ENCODE measurements at regions not wholly inside any gene's neighbourhood (a gene's known extent, or its start where the extent isn't known, plus 50 kb on each side); places are given as distances from the start of the nearest gene placed in this dataset.
"Not testable (repeated sequence)": the region's sequence is repeated elsewhere in the genome, so short reads cannot be mapped to it uniquely, and the experiment has no call there.

DNA sequence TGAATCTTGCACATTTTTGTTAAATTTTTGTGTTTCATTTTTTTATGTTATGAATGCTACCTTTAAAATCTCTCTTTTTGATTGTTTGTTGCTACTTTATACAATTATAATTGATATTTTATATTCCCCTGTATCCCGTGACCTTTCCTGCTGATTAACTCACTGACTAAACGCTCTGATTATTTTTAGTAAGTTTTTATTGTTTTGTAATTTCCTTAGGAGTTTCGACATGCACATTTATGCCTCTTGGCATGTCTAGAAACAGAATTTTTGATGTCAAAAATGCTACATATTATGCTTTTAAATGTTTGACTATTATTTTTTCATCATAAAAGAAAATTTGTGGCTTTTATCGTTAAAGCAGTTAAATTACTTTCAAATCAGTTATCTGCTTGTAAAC is 1131.6 kb upstream of the TMEFF2 start:
- DNase-seq (ENCODE audit: low spot score) = no peak

DNA sequence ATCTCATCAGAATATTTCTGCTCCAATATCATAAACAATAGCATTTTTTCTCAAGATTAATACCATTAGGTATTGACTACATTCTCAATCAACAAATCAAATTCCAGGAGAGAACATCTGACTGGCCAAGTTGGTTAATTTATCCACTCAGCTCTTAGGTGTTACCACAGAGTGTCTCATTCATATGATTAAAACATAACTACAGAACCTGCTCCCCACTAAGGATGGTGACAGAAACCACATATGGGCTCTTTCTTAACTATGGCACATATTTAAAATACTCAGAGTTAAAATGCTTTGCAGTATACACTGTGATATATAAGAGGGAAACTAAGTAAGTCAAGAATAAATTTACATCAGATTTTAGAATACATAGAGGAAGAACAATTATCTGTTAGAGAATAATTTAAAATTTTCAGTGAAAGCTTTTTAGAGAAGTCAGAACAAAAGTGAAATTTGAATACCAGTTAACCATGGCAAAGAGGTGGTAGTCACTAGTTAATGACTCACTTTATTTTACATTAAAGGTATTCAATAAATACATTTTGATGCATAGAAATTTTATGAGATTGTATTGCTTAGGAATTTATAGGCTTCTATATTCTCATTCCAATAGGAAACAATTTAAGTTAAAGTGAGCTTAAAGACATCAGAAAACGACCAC is 1120.8 kb upstream of the TMEFF2 start:
- no peak for DNase-seq (ENCODE audit: low spot score)

DNA sequence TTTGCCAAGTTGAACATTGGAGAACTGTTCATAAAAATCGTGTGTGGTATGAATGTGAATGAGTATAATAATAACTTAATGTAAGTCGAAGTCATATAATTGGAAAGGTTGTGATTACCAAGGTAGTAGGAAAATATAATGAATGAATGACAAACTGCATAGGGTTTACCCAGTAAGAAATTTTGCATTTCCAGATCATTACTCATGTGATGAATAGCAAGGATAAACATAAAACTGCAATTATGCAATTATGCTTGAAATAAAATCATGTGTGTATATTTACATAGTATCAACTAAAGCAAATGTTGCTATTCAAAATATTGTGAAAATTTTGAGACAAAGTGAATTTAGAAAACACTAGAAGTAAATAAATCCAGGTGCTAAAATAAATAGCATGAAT is 1108.7 kb upstream of the TMEFF2 start:
- DNase-seq (ENCODE audit: low spot score) = no peak

DNA sequence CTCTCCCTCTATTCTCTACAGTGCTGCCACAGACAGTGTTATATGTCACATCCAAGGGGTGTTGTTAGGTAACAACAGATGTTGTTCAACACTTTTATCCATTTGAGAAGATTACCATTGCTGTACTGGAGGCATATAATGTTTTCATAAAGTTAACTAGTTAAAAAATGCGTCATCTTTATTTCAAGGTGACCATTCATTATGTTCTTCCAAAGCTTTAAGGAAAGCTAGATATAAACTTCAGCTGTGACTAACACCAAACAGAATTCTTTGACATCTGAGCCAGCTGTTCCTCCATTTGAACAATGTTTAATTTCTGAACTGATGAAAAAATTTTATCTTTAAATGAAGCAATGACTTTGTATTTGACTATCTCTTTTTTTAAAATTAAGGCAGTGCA is 1099.6 kb upstream of the TMEFF2 start:
- DNase-seq (ENCODE audit: low spot score) = no peak

DNA sequence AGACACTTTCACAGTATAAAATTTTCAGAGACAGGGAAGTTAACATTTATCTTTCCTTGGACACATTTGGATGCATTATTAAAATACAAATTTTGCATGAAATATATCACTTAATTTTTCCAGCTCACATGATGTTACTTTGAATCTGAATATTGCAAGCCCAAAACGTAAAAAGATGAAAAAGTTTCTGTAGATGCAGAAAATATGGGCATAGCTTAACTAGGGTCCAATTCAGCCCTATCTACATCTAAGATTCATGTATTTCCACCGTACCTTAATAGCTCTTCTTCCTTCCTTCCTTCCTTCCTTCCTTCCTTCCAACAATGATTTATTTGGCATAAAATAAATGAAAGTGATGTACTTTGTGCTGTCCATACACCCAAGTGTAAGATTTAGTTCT is 1084.6 kb upstream of the TMEFF2 start:
- no peak for DNase-seq (ENCODE audit: low spot score)

- no peak for DNase-seq (ENCODE audit: low spot score)
Observed at GRCh38 chr2:193276988-193277387, 1082.3 kb upstream of the TMEFF2 start.

GRCh38 chr2:193276560-193276959 is 1081.8 kb upstream of the TMEFF2 start:
- no peak for DNase-seq (ENCODE audit: low spot score)

GRCh38 chr2:193276069-193276468 is 1081.3 kb upstream of the TMEFF2 start:
- no peak for DNase-seq (ENCODE audit: low spot score)

DNA sequence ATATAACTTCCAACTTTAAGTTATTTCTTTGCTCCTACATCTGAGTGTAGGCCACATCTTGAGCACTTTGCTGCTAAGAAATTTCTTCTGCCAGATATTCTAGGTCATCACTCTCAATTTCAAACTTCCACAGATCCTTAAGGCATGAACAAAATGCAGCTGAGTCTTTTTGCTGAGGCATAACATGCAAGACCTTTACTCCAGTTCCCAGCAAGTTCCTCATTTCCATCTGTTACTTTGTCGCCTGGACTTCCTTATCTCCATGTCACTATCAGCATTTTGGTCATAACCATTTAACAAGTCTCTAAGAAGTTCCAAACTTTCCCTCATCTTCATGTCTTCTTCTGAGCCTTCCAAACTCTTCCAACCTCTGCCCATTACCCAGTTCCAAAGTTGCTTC is 1077.3 kb upstream of the TMEFF2 start:
- DNase-seq (ENCODE audit: low spot score) = no peak

DNA sequence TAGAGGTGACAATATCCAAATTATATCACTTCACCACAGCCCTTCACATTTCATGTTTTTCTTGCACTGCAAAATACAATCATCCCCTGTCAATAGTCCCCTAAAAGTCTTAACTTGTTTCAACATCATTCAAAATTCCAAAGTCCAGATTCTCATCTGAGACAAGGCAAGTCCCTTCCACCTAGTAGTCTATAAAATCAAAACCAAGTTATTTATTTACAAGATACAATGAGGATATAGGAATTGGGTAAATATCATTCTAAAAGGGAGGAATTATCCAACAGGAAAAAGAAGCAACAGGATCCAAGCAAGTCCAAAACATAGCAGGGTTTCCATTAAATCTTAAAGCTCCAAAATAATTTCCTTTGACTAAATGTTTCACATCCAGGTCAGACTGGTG is 1076.1 kb upstream of the TMEFF2 start:
- DNase-seq (ENCODE audit: low spot score) = no peak

- DNase-seq (ENCODE audit: low spot score) = no peak
Observed at GRCh38 chr2:193267496-193268002, 1072.8 kb upstream of the TMEFF2 start.

DNA sequence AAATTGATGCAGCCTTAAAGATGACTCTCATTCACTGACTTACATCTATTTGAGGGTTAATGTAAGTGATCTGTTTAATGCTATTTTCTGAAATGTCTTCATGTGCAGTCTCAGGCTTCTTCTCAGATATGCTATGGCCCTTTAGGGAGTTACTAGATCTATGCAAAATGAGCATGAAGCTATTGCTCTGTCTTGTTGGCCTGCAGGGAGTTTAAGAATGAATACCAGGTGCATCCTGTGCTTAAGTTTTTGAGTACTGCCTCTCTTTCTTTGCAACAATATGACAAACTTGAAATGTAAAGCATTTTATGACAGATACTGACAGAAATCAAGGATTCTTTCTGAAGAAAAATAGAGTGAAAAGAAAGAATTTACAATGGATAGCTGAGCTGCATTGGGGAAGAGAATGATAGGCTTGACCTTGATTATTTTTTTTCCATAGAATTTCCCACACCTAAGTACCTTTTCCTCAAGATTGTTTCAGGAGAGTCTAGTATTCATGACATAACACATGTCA is 1058.3 kb upstream of the TMEFF2 start:
- DNase-seq (ENCODE audit: low spot score) = no peak

GRCh38 chr2:193251909-193252308 is 1057.2 kb upstream of the TMEFF2 start:
- no peak for DNase-seq (ENCODE audit: low spot score)

DNA sequence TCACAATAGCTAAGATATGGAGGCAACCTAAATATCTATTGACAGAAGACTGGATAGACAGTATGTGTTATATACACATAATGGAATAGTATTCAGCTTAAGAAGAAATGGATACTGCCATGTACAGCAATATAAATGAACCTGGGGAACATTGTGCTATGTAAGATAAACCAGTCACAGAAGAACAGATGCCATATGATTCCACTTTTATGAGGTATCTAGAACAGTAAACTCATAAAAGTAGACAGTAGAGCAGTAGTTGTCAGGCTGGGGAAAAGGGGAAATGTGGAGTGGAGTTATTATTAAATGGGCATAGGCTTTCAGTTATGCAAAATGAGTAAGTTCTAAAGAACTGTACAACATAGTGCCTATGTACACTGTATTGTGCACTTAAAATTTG is 1055.7 kb upstream of the TMEFF2 start:
- no peak for DNase-seq (ENCODE audit: low spot score)

GRCh38 chr2:193240752-193241151 is 1046.0 kb upstream of the TMEFF2 start:
- no peak for DNase-seq (ENCODE audit: low spot score)

GRCh38 chr2:193231634-193232033 is 1036.9 kb upstream of the TMEFF2 start:
- no peak for DNase-seq (ENCODE audit: low spot score)

DNA sequence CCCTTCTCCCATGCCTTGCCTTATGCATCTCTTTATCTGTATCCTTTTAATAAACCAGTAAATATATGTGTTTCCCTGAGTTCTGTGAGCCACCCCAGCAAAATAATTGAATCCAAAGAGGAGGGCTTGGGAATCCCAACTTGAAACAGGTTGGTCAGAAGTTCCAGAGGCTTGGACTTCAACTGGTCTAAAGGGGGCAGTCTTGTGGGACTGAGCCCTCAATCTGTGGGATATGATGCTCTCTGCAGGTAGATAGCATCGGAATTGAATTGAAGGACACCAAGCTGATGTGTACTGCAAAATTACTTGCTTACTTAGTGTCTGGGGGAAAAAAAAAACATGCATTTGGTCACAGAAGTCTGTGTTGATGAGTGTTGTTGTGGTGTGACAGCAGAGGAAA is 1033.5 kb upstream of the TMEFF2 start:
- DNase-seq (ENCODE audit: low spot score) = no peak

- no peak for DNase-seq (ENCODE audit: low spot score)
Observed at GRCh38 chr2:193222454-193222853, 1027.7 kb upstream of the TMEFF2 start.

DNA sequence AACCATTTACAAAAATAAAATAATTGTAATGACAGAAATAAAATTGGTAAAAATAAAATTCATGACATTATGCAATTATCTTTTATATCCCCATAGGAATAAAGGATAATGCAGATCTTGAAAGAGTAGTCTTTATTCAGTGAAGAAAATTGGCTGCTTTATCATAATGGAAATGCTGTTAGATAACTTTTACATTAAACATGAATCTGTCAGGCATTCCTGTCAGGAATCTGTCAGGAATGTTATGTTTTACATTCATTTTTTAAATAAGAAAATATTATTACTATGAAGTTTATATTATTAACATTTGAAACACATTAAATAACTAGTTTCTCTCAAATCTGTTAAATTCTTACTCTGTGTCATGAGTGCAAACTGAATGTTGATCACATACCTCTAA is 1024.7 kb upstream of the TMEFF2 start:
- DNase-seq (ENCODE audit: low spot score) = no peak

- DNase-seq (ENCODE audit: low spot score) = no peak
Observed at GRCh38 chr2:193201583-193201982, 1006.9 kb upstream of the TMEFF2 start.

DNA sequence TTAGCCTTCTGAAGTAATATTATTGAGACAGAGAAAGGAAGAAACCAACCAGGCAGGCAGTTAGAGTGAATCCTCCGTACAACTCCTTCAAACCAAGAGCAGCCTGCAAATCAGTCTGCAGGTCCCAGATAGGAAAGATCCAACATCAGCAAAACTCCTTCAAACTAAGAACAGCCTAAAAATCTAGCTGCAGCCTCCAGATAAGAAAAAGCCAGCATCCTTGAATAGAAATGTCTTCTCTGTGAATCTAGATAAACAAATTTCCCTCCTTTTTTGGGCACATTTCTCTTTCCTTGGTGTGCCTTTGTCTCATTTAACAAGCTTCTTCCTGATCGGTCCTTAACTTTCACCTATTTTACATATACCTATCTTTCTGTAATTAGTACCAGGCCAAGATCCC is 1004.6 kb upstream of the TMEFF2 start:
- no peak for DNase-seq (ENCODE audit: low spot score)

DNA sequence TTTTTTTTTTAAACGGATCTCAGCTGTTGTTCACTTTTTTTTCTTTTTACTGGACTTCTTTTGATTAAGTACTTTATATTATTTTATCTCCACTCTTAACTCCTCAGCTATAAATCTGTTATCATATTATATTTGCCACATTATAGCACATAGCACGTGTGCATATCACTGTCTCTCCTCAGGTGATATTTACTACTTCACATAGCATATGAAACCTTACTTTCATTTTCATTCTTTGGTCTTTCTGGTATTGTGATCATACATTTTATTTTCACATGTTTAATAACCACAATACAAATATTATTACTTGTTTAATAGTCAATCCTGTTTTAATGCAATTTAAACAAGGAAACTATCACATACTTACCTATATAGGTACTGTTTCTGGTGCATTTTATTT is 993.1 kb upstream of the TMEFF2 start:
- DNase-seq (ENCODE audit: low spot score) = no peak

DNA sequence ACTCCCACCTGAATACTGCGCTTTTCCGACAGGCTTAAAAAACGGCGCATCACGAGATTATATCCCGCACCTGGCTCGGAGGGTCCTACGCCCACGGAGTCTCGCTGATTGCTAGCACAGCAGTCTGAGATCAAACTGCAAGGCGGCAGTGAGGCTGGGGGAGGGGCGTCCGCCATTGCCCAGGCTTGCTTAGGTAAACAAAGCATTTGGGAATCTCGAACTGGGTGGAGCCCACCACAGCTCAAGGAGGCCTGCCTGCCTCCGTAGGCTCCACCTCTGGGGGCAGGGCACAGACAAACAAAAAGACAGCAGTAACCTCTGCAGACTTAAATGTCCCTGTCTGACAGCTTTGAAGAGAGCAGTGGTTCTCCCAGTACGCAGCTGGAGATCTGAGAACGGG is 976.2 kb upstream of the TMEFF2 start:
- not testable (repeated sequence) for DNase-seq (ENCODE audit: low spot score)

DNA sequence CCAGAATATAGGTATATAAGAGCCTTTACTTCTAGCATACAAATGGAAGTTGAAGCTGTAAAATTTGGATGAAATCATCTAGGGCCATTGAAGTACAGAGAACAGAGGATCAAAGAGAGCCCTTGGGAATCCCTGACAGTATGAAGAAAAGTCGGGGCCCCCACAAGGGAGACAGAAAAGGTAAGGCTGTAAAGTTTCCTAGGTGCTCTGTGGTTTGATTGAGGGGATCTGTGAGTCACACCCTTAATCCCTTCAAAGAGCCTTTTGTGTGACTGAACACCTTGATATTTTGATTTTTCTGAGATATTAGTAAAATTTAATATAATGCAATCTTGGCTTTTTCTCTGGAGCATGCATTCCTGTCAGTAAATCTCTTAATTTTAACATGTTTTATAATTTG is 961.7 kb upstream of the TMEFF2 start:
- DNase-seq (ENCODE audit: low spot score) = no peak
